ENCODE measurements at regions not wholly inside any gene's neighbourhood (a gene's known extent, or its start where the extent isn't known, plus 50 kb on each side); places are given as distances from the start of the nearest gene placed in this dataset.
"Not testable (repeated sequence)": the region's sequence is repeated elsewhere in the genome, so short reads cannot be mapped to it uniquely, and the experiment has no call there.

DNA sequence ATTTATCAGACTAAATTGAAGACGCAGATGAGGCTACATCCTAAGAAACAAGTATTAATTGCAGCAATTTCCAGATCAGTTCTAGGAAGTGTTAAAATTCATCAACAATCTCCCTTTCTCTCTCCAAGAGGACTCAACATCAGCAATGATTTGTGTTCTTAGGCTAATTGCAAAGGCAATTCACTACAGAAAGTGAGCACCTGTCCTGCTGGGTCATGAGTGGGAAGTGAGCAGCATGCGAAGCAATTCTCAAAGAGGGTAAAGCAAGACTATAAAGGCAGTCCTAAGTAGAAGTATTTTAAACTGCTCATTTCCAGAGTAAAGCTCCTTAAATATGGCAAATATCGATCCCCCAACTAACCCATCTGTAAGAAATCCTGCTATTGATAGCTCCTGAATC lies 1191.0 kb upstream of the ALCAM start:
- FAIRE-seq, result no peak

DNA sequence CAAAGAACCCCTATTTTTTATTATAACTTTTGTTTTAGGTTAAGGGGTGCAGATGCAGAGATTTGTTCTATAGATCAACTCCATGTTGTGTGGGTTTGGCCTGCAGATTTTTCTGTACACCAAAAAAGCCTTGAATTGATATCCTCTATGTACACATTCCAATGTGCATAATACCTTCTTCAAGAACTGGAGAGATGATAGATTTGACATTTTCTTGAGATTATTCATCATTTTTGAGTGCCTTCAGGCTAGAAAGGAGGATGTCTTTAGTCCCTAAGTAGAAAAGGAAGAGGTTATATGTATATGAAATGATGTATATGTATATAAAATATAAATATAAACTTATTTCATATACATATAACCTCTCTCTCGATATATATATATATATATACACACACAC lies 1190.0 kb upstream of the ALCAM start:
- FAIRE-seq, result no peak

DNA sequence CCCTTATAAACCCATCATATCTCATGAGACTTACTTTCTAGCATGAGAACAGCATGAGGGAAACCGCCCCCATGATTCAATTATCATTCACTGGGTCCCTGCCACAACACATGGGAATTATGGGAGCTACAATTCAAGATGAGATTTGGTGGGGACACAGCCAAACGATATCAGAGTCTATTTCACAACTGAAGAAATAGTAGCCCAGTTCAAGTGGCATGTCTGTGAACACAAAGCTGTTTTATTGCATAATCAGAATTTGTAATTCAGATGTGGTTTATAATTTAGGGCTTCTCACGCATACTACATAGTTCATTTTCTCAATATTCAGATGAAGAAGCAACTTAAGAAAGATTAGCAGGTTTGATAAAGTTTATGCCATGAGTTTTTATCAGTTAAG lies 1188.0 kb upstream of the ALCAM start:
- no peak for FAIRE-seq

DNA sequence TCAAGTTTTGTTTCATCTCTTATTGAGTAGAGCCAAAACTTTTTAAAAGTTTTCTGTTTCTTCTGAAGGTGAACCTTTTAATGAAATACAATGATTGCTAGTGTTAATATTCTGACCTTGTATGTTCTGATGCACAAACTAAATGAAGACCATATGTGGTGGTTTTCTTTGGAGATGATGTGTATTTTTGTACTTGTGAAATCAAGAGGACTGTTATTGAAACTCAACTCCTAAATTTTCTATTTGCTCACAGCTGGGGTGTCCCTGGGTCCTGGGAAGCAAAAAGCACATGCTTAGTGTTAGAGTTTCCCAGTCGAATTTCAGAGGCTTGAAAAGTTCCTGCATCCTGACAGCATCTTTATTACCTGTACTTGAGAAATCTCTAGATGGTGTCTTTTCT lies 1185.8 kb upstream of the ALCAM start:
- no peak for FAIRE-seq

DNA sequence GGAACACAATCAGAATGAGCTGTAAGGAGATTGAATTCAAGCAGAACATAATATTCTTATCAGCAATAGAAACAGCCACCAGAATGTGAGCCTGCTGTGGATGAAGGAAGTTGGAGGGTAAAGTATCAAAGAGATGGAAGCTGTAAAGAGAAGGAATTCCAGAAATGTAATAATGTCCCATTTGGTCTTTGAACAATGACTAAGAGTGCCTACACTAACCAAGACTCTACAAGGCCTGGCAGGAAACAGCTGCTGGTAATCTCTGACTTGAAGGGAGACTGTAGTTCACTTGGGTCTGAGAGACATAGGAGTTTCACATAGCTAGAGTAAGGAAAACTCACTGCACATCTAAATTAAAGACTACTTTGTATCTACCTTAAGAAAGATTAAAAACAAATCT lies 1176.0 kb upstream of the ALCAM start:
- no peak for FAIRE-seq

DNA sequence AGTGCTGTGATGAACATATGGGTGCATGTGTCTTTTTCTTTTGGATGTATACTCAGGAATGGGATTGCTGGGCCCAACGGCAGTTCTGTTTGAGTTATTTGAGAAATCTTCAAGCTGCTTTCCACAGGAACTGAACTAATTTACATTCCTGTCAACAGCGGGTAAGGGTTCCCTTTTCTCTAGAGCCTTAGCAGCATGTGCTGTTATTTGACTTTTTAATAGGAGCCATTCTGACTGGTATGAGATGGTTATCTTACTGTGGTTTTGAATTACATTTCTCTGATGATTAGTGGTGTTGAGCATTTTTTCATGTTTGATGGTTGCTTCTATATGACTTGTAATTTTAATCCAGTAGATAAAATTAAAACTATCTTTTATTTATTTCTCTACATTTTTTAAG lies 1168.6 kb upstream of the ALCAM start:
- FAIRE-seq, result peak; percentile 18

DNA sequence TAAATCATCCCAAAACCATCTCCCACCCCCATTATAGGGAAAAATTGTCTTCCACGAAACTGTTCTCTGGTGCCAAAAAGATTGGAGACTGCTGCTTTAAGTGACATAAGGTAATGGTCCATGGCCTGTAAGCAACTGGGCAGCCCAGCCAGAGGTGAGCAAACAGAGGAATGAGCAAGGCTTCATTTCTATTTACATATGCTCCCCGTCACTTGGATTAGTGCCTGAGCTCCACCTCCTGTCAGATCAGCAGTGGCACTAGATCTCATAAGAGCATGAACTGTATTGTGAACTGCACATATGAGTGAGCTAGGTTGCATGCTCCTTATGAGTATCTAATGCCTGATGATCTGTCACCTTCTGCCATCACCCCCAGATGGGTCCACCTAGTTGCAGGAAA lies 1159.8 kb upstream of the ALCAM start:
- no peak for FAIRE-seq

DNA sequence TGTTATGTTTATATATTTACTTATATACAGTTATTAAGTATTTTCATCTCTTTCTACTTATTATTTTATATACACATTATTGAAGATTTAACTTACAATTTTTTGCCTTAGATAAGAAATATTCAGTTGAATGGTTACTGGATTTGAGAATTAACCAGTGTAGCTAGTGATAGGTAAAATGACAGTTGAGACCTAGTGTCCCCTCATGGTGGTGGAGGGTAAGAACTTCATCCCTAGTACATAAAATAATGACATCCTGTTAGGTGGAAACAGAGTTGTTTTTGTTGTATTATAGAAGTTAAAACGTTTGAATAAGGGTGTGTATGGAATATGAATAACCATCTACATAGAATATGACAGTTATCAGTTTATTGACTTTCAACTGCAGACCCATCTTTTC lies 1152.4 kb upstream of the ALCAM start:
- FAIRE-seq, result no peak

DNA sequence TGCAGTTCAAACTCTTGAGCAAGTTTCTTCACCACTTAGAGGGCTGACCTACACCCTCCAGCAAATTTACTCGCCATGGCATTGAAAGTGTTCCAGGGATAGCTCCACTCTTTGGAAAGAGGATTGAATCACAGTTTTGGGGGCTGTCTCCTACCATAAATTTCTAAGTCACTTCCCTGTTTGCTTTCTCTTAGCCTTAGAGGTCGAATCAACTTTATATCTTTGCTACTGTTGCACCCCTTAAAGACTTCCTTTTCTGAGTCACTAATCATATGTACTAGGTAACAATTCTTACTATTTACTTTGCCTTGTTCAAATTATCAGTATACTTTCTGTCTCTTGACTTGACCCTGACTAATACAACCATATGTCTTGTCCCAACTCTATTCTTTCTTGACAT lies 1151.8 kb upstream of the ALCAM start:
- FAIRE-seq, result no peak

DNA sequence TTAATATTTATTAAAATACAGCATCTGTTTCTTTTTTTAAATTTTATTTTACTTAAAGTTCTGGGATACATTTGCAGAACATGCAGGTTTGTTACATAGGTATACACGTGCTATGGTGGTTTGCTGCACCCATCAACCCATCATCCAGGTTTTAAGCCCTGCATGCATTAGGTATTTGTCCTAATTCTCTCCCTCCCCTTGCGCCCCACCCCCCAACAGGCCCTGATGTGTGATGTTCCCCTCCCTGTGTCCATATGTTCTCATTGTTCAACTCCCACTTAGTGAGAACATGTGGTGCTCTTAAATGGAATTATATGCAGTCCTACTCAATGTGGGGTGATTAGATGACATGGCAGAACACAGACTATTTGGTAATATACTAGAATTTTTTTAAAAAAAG lies 1147.7 kb upstream of the ALCAM start:
- not testable (repeated sequence) for FAIRE-seq

DNA sequence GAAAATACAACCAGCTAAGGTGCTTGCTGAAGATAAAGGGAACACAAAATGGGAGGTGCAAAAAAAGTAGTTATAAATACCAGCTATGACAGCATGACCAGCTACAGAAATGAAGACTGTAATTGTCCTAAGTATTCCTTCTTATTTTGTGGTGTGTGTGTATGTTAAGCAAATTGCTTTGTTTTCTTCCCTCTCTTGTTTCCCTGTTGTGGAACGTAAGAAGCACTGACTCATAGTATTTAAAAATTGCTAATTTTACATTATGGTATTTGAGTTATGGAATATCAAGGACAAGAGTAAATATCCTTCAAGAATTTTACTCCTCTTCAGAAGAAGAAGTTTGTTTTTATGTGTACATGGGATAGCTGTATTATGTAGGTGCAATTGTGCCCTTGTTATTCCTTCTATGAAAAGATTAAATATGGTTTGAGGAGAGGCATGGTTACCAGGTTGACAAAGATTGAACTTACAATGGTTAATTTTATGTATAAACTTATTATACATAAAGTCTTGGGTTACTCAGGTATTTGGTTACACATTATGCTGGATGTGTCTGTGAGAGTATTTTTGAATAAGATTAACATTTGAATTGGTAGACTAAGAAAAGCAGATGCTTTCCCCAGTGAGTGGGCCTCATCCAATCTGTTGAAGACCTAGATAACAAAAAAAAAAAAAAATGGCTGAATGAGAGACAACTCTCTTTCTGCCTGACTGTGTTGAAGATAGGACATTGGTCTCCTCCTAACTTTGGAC lies 1132.1 kb upstream of the ALCAM start:
- FAIRE-seq, result no peak

DNA sequence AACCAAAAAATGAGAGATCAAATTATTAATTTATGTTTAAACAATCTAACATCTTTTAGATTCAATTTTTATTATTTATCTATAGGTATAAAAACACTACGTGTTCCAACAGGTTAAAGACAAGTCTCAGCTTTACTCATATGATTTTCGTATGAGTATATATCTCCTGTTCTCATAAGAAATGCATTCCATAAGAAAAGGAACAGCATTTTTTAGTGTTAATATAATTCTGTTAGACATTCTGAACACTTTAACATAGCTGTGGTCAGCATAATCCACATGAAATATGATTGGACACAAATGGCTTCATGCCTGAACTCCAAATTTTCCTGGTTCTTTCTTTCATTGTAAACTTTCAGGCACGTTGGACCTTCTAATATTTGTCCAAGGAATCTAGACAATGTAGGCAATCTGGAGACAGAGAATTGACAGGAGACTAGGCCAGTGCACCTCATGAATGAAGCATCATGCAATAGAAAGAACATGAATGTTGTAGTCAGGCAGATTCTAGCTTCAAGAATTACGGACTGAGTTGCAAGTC lies 1122.0 kb upstream of the ALCAM start:
- no peak for FAIRE-seq

DNA sequence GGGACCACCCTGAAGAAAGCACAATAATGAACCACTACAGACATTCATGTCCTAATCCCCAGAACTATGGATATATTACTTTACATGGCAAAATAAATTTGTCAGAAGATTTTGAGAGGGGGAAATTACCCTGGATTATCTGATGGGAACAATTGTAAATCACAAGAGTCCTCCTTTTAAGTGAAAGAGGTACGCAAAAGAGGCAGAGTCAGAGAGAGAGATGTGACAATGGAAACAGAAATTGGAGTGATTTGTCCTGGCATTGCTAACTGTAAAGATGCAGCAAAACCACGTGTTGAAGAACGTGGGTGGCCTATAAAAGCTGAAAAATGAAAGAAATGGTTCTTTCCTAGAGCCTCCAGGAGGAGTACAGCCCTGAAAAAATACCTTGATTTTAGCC lies 1121.4 kb upstream of the ALCAM start:
- no peak for FAIRE-seq

DNA sequence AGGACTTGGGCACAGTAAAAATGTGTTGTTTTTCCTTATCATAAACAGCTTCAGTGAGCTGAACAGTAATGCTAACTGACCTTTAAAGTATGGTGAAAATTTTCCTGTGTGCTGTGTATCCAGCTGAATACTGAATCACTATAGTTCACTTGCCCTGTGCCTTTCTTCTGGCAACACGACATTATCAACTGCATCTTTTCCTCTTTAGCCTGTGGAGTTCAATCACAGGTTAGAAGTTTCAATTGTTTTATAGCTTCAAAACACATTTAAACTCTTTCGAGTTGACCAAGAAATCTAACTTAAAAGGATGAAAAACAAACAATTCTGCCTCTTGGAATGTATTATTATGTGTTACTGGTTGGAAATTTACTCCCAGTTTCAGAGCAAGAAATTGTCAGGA lies 1120.7 kb upstream of the ALCAM start:
- FAIRE-seq, result no peak

DNA sequence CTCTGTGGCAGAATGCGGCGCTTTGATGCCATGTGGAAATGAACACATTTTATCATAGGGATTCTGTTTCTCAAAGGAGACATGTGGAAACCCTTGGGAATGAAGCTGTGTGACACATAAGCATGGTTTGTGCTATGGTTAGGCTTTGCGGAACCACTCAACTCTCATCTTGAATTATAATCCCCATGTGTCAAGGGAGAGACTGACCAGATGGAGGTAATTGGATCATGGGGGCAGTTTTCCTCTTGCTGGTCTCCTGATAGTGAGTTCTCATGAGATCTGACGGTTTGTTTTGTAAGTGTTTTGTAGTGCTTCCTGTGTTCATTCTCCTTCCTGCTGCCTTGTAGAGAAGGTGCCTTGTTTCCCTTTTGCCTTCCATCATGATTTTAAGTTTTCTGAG lies 1109.2 kb upstream of the ALCAM start:
- FAIRE-seq, result no peak

DNA sequence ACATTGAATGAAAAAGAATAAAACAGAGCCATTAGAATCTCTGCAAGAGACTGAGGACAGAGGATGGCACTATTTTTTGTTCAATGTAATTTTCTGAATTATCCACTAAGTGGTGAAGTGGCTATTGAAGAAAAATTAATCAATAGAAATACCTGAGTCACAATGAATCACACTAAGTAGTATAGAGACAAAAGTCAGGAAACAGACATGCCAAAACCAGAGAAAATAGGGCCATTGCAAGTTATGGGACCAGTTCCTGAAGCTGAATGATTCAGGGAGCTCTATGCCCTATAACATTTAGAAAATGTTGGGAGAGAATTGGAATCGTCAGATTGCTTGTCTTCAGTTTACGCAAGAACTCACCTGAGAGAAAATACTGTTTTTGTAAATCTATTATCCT lies 1103.2 kb upstream of the ALCAM start:
- FAIRE-seq, result no peak

DNA sequence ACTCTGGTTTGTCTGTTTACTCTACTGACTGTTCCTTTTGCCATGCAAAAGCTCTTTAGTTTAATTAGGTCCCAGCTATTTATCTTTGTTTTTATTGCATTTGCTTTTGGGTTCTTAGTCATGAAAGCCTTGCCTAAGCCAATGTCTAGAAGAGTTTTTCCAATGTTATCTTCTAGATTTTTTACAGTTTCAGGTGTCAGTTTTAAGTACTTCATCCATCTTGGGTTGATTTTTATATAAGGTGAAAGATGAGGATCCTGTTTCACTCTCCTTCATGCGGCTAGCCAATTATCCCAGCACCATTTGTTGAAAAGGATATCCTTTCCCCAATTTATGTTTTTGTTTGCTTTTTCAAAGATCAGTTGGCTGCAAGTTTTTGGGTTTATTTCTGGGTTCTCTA lies 1100.5 kb upstream of the ALCAM start:
- FAIRE-seq, result not testable (repeated sequence)

DNA sequence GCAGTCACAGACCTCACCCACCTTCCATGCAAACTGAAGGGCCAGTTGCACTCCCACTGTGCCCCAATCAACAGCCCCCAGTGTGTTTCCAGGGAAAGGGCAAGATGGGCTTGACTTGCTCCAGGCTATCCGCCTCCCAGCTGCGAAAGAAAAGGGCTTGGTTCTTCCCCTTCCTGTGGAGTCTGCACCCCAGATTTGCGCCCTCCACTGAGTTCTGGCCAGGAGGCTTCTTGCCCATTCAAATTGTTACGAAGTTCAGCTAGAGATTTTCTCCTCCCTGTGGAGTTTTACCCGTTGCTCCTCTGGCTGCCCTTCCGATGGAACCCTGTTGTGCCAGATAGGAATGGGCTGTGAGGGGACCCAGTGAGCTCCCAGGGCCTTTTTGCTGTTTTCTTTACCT lies 1096.9 kb upstream of the ALCAM start:
- no peak for FAIRE-seq

DNA sequence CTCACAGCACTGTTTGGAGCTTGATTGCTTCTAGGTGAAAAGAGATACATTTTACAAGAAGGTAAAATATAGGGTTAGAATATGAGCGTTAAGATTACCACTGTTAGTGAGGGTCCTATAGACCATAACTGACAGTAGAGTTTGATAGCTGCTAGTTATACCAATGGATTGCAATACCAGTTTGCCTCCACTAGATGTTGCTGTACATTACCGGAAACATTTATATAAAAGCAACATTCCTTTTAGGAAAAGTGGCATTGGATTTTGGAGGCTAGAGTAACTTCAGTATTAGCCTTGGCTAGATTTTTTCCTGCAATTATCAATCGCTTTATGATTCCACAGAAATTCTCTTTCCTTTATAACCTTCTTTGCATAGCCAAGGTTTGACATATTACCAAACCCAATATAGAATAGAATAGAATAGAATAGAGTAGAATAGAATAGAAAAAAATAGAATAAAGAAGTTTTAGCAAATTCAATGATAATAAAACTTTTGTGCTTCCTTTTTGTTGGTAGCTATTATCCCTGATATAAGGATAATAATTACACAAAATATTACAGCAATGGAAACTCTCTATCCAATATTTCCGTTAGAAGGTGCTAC lies 1093.6 kb upstream of the ALCAM start:
- FAIRE-seq, result no peak

DNA sequence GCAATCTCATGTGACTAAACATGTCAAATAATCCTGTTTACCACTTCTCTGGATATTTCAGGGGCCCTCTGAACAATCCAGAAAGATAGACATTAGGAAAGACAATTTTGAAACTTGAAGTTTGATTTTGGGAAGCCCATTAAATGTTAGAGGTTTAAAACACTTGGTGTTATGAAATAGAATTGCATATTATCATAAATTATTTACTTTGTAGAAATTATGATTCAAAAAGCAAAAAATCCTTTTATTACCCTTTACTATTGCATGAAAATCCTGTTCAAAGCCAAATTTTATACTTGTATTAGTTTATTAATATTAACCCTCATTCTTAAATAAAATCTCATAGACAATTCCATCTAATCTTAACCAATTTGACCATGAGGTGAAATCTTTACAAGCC lies 1091.5 kb upstream of the ALCAM start:
- FAIRE-seq, result peak; percentile 60

DNA sequence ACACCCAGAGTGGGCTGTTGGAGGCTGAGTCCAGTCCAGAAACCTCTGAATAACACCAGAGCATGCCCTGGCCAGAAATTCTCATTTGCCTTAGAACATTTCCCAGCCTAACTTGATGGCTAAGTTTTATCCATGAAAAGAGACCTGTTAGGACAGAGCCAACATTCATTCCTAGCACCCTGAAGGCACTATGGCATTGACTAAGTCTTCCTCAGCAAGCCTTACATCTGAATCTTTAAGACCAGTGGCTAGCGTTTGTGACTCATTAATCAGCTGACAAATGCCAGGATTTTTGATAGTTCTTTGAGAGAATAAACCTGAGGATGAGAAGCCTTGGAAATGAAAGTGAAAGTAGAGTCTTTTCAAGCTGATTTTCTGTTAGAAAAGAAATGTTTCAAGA lies 1087.1 kb upstream of the ALCAM start:
- no peak for FAIRE-seq

DNA sequence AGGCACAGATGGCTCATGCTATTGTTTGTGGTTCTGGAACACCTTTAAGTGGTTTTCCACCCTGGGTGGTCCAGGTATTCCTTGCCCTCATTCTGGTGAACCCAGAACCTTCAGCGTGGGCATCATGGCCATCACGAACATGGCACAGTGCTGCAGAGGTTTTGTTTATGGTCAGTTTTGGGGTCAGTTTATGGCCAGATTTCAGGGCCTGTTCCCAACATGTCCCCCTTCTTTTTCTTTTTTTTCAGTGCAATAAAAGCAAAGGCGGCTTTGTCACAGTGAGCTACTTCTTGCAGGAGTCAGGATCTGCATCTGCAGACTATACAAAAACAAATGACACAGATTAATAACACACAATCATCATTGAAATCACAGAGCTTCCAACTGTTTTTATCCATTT lies 1085.0 kb upstream of the ALCAM start:
- no peak for FAIRE-seq

DNA sequence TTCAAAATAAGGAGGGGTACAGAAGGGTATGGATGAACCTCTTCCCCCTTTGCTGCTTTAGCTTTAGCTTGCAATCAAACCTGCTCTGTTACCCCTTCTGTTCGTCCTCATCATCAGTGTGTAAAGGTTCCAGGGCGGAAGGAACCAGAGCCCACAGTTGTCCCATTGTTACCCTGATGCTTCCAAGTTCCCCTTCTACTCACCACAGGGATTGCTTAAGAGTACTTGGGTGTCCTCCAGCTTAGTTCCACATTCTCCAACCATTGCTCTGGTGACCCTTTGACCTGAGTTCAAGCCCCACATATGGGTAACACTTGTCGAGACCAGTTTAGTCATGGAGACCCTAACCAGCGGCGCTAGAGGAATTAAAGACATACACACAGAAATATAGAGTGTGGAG lies 1080.1 kb upstream of the ALCAM start:
- FAIRE-seq, result no peak

DNA sequence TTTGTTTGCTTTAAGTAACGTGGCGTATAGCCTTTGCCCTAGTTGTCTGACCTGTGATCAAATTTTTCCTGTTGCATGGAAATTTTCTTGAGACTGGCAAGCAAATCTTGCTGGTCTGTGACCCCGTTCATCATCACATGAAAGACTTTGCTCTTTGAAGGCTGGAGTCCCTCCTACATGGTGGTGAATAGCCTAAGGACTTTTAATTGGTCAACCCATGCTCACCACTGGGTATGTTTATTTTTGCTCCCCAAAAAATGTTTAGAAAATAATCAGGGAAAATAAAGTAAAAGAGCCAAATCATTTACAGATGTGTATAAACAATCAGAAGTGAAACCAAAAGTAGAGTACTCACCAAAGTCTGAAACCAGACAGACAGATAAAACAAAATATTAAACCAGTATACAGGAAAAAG lies 1075.3 kb upstream of the ALCAM start:
- no peak for FAIRE-seq

DNA sequence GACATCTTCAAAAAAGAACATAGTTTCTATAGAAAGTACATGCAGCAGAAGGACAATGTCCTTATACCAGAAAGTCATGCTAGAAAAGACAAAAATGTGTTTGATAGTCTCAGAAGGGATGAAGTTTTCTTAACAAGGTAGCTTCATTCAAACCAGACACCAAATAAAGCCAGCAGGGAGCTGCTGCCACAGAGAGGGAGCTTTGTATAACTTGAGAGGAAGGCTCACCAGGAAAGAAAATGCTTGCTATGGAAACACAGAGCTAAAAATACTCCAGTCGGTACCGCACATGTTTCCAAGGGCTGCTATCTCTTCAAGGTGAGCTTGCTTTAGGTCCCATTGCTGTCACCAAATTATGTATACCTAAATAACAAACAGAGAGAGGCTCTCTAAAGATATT lies 1074.8 kb upstream of the ALCAM start:
- FAIRE-seq, result no peak

All from colon (tissue), 2 donors.